ENCODE measurements at regions not wholly inside any gene's neighbourhood (a gene's known extent, or its start where the extent isn't known, plus 50 kb on each side); places are given as distances from the start of the nearest gene placed in this dataset.

GRCh38 chr1:93815366-93816110 lies 63.5 kb downstream of the DNTTIP2 start:
- no peak for DNase-seq (ENCODE audit: low read depth)

GRCh38 chr1:93814795-93815340 lies 64.1 kb downstream of the DNTTIP2 start:
- DNase-seq (ENCODE audit: low read depth) = no peak

- no peak for DNase-seq (ENCODE audit: low read depth)
Observed at GRCh38 chr1:93814059-93814794, 64.8 kb downstream of the DNTTIP2 start.

- DNase-seq (ENCODE audit: low read depth) = no peak
Observed at GRCh38 chr1:93813076-93813475, 65.9 kb downstream of the DNTTIP2 start.

GRCh38 chr1:93811326-93812065 lies 67.5 kb downstream of the DNTTIP2 start:
- no peak for DNase-seq (ENCODE audit: low read depth)

DNA sequence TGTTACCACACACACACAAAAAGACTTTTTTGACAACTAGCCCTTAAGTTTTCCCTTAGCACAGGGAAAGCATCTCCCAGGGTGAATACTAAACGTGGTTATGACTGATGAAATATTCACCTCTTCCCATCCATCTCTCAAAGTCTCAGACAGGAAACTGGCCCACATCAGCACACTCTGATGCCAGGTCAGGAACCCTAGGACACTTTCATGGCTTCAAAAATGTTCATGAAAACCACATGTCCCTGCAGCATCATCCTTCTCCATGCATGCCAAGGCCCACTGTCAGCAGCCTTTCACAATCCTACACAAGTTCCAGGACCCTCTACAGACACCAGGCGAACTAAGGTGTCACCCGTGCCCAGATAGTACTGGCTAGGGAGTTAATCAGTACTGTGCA lies 68.7 kb downstream of the DNTTIP2 start:
- DNase-seq (ENCODE audit: low read depth) = no peak

GRCh38 chr1:93808871-93809270 lies 70.1 kb downstream of the DNTTIP2 start:
- no peak for DNase-seq (ENCODE audit: low read depth)

DNA sequence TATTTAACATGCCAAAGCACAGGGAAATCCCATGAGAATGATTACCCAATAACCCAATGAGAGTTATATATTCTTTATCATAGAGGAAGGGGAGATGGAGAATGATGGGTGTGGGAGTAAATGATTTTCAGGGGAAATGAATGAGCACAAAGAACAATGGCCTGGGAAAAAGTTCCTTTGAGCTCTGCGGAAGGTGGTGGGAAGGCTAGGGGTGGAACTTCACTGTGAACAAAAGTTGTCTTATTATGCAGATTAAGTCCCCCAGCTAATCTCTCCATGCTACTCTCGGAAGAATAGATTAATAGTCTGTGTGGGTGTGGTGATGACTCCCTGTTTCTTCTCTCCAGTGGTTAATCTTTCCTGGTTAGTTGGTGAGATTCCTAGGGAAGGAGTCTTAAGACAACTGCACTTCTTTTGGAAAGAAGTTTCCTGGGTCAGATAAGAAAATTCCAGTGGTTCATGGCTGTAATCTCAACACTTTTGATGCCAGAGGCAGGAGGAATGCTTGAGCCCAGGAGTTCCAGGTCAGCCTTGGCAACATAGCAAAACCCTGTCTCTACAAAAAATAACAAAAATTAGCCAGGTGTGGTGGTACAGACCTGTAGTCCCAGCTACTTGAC lies 71.6 kb downstream of the DNTTIP2 start:
- no peak for DNase-seq (ENCODE audit: low read depth)

DNA sequence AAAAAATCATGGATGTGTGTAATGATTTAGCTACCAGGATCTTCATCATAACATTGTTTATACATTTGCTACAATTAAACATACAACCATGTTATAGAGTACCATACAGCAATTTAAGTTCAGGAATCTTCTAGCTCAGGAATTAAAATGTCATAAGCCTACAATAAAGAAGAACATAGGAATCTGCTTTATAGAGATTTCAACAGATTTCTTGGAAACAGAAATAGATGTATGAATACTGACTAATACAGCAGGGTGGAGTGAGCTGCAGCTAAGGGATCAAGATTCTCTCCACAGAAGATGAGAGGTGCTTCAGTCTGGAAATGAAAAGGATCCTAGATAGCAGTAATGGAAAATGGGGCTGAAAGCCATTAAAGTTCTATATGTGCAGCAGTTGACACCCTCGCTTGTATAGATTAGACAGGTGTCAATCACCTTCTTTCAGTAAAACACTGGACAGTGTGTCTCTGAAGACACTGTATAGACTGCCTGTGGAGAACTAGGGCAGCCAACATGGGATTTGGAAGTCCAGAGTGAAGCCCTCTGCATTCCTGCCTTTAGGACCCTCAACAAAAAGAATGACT lies 73.9 kb downstream of the DNTTIP2 start:
- no peak for DNase-seq (ENCODE audit: low read depth)

DNA sequence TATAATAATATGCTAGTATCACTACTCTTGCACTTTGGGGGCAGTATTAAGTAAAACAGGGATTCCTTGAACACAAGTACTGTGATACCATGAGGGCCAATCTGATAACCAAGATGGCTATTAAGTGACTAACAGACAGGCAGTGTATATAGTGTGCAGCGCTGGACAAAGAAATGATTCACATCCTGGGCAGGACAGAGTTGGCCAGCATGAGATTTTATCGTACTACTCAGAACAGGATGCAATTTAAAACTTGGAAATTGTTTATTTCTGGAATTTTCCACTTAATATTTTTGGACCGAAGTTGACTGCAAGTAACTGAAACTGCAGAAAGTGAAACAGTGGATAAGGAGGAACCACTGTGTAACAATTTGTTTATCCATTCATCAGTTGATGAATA lies 74.6 kb downstream of the DNTTIP2 start:
- DNase-seq (ENCODE audit: low read depth) = peak; percentile 83

- DNase-seq (ENCODE audit: low read depth) = no peak
Observed at GRCh38 chr1:93801471-93801870, 77.5 kb downstream of the DNTTIP2 start.

GRCh38 chr1:93800856-93801255 lies 78.2 kb downstream of the DNTTIP2 start:
- no peak for DNase-seq (ENCODE audit: low read depth)

GRCh38 chr1:93798291-93798690 lies 80.7 kb downstream of the DNTTIP2 start:
- peak; percentile 76 for DNase-seq (ENCODE audit: low read depth)

- DNase-seq (ENCODE audit: low read depth) = no peak
Observed at GRCh38 chr1:93784538-93784937, 94.5 kb downstream of the DNTTIP2 start.

- DNase-seq (ENCODE audit: low read depth) = no peak
Observed at GRCh38 chr1:93783876-93784275, 95.1 kb downstream of the DNTTIP2 start.

DNA sequence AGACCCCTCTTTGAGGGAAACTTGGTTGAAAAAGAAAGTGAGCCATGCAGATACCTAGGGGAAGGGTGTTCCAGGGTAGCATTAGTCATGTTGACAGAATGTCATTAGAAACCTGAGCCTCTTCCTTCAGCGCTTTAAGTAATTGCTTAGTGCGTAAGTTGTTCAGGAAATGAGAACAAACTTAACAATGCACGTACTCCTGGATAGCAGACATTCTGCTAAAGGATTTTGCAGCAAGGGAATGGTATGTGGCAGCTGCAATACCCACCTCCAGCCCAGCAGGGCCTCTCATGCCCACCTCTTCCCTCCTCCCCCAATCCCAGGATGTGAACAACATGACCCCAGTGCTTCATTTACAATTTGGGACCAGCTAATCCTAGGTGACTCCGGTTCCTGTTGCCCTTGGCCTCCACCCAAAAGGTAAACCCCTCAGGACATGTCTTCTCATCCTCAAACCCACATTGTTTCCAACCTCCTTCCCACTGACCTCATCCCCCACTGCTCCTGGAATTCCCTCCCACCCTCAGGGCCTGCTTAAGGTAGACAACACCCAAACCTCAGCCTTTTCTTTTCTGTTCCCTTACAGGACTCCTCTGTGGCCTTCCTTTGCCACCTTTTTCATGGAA lies 98.0 kb upstream of the BCAR3 start:
- peak; percentile 90 for DNase-seq (ENCODE audit: low read depth)

- DNase-seq (ENCODE audit: low read depth) = no peak
Observed at GRCh38 chr1:93778457-93778856, 96.8 kb upstream of the BCAR3 start.

DNA sequence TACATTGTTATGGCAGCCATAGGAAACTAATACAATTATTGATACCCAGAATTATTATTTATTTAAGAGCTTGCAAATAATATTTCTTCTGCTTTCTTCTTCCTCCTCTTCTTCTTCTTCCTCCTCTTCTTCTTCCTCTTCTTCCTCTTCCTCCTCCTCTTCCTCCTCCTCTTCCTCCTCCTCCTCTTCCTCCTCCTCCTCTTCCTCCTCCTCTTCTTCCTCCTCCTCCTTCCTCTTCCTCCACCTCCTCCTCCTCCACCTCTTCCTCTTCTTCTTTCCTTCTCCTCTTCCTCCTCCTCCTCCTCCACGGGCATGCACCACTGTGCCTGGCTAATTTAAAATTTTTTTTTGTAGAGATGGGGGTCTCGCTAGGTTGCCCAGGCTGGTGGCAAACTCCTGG lies 95.6 kb upstream of the BCAR3 start:
- DNase-seq (ENCODE audit: low read depth) = no peak

GRCh38 chr1:93776728-93777127 lies 95.1 kb upstream of the BCAR3 start:
- DNase-seq (ENCODE audit: low read depth) = no peak

GRCh38 chr1:93775224-93775623 lies 93.6 kb upstream of the BCAR3 start:
- no peak for DNase-seq (ENCODE audit: low read depth)

DNA sequence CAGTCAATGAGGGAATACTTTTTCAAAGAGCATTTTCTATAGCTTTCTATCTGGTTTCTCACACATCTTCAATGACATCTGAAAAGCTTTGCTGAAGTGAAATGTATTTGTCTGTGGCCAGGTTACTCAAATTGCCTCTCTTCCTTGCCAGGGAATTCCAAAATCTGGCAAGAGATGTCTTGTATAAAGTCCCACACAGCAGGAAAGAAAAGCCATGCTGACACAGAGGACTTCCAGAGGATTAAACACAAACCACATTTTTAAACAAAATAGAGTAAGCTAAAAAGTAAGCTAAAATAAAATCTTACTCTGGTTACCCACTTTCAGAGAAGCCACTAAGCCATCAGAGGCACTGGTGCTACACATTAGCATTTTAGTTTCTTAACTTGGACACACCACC lies 93.1 kb upstream of the BCAR3 start:
- no peak for DNase-seq (ENCODE audit: low read depth)

Data from non-pigmented ciliary epithelial cell (primary cell).